HL-60 (cell line): ENCODE measurements at regions not wholly inside any gene's neighbourhood (a gene's known extent, or its start where the extent isn't known, plus 50 kb on each side); places are given as distances from the start of the nearest gene placed in this dataset.
A peak's percentile ranks its signal among the peaks of the same experiment; 100 is the strongest.

Source experiments
- DNase-seq, 2 experiments: peaks; one replicate each; pipeline ENCODE4 v3.0.0-alpha.2; 2010 to 2020; ENCODE audit warnings: low read depth in 1 of 2, low spot score in 1 of 2
- H3K27ac ChIP-seq: fragments of 250-450 bp; sonication (Bioruptor Pico); replicated peaks from 2 replicates; pipeline ENCODE4 v1.5.1; 2020; ENCODE audit warnings: mild to moderate bottlenecking, moderate library complexity
- H3K27me3 ChIP-seq: fragments of 250-450 bp; sonication (Bioruptor Pico); 2 replicates; pipeline ENCODE4 v1.5.1; 2021; ENCODE audit warnings: mild to moderate bottlenecking, moderate library complexity; ENCODE audit not compliant: insufficient read depth, poor library complexity, severe bottlenecking
- H3K4me3 ChIP-seq: replicated peaks from 2 replicates; pipeline ENCODE4 v1.5.1; 2011; ENCODE audit warnings: mild to moderate bottlenecking, control low read depth, low read length; ENCODE audit not compliant: insufficient read depth
- GABPA ChIP-seq: IDR thresholded peaks from 2 replicates; pipeline ENCODE4 v1.6.1; 2012; ENCODE audit warnings: low read depth
- POLR2AphosphoS5 ChIP-seq: IDR thresholded peaks from 2 replicates; pipeline ENCODE4 v1.6.1; 2012; ENCODE audit warnings: low read depth
- REST ChIP-seq: IDR thresholded peaks from 2 replicates; pipeline ENCODE4 v1.6.1; 2012; ENCODE audit warnings: low read depth; ENCODE audit not compliant: insufficient replicate concordance
- SPI1 ChIP-seq: IDR thresholded peaks from 2 replicates; pipeline ENCODE4 v1.6.1; 2012; ENCODE audit warnings: low read depth, mild to moderate bottlenecking, borderline replicate concordance
- TF ChIP-seq, protein P1 (sequence below): IDR thresholded peaks from one replicate; pipeline ENCODE4 v1.5.1; 2011; ENCODE audit warnings: low read length, control low read depth, inconsistent platforms; ENCODE audit not compliant: insufficient read depth

GRCh38 chr21:36207577-36208320 is 51.1 kb downstream of the DOP1B start:
- H3K27me3 ChIP-seq, result no peaks in the 10 kb centered on the region
- no peak for TF ChIP-seq SPI1
- no peak for TF ChIP-seq GABPA
- TF ChIP-seq POLR2AphosphoS5, result no peak
- TF ChIP-seq, protein P1, sequence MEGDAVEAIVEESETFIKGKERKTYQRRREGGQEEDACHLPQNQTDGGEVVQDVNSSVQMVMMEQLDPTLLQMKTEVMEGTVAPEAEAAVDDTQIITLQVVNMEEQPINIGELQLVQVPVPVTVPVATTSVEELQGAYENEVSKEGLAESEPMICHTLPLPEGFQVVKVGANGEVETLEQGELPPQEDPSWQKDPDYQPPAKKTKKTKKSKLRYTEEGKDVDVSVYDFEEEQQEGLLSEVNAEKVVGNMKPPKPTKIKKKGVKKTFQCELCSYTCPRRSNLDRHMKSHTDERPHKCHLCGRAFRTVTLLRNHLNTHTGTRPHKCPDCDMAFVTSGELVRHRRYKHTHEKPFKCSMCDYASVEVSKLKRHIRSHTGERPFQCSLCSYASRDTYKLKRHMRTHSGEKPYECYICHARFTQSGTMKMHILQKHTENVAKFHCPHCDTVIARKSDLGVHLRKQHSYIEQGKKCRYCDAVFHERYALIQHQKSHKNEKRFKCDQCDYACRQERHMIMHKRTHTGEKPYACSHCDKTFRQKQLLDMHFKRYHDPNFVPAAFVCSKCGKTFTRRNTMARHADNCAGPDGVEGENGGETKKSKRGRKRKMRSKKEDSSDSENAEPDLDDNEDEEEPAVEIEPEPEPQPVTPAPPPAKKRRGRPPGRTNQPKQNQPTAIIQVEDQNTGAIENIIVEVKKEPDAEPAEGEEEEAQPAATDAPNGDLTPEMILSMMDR, result no peak
- TF ChIP-seq REST, result no peak
- no peak for DNase-seq
- H3K4me3 ChIP-seq, result no peak overlapping the region
- H3K27ac ChIP-seq, result no peak overlapping the region

DNA sequence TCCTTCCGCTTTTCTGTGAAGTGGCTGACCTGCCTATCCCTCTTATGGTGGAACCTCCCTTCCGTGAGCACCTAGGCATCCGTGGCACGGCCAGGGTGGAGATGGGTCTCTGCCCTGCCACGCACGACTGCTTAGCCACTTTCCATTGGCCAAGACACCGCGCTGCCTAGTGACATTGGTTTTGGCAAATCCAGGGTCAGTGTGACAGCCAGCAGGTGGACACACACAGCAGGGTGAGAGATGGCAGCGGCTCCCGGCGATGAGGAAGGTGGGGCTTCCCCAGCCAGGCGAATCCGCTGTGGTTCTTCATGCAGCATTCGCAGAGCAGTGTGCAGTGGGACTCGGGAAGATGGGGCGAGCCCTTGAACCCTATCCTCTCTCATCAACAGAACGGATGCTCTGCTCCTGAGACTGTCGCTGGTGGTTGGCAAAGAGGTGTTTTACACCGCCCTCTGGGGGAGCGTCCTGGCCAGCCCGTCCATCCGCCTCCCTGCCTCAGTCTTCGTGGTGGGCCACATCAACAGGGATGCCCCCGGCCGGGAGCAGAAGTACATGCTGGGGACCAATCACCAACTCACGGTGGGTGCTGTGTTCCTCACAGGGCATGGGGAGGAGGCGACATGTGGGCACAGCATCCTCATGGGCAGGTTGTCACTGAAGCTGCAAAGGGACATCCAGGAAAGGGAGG is 51.8 kb downstream of the DOP1B start:
- H3K4me3 ChIP-seq, result no peak overlapping the region
- DNase-seq, result no peak
- no peak for TF ChIP-seq REST
- no peak for TF ChIP-seq GABPA
- TF ChIP-seq, protein P1, result no peak
- no peak for TF ChIP-seq SPI1
- H3K27me3 ChIP-seq, result no peaks in the 10 kb centered on the region
- no peak overlapping the region for H3K27ac ChIP-seq

- peak in 1 of 2 experiments; percentile 66 for DNase-seq
- no peak overlapping the region for H3K4me3 ChIP-seq
- no peaks in the 10 kb centered on the region for H3K27me3 ChIP-seq
- TF ChIP-seq SPI1 (no peak), POLR2AphosphoS5 (no peak), GABPA (no peak), REST (no peak)
- TF ChIP-seq, protein P1, result peak; percentile 23
- no peak overlapping the region for H3K27ac ChIP-seq
Observed at GRCh38 chr21:36209626-36210171, 53.1 kb downstream of the DOP1B start.
